HEK293 (cell line): ENCODE measurements at regions not wholly inside any gene's neighbourhood (a gene's known extent, or its start where the extent isn't known, plus 50 kb on each side); places are given as distances from the start of the nearest gene placed in this dataset.
"Not testable (repeated sequence)": the region's sequence is repeated elsewhere in the genome, so short reads cannot be mapped to it uniquely, and the experiment has no call there.

Experiments
- CTCF ChIA-PET: fragments of 350-600 bp; formaldehyde crosslinking; extraction: SDS; loops from one replicate; lab custom pipeline; 2021; ENCODE audit warnings: antibody characterized with exemption; lab: Yijun Ruan, JAX
- POLR2A ChIA-PET: fragments of 300-600 bp; formaldehyde crosslinking; extraction: SDS; loops from one replicate; lab custom pipeline; 2020; ENCODE audit warnings: antibody characterized with exemption, inconsistent platforms; lab: Yijun Ruan, JAX
- H3K27ac ChIP-seq: fragments of 200-500 bp; sonication (Bioruptor generic); 2 replicates; pipeline ENCODE4 v1.5.1; 2014; ENCODE audit warnings: low read depth, low read length, control low read depth, inconsistent platforms; ENCODE audit errors: extremely low read depth
- H3K36me3 ChIP-seq, 2 experiments: fragments of 200-500 bp in 1 of 2; sonication (Bioruptor generic) in 1 of 2; 1 replicate in 1 of 2; 2 replicates in 1 of 2; pipeline ENCODE4 v1.5.1; 2014 to 2017; ENCODE audit warnings: inconsistent platforms in 2 of 2, low read length in 2 of 2; ENCODE audit not compliant: control insufficient read depth in 2 of 2, insufficient read depth in 1 of 2
- H3K4me1 ChIP-seq: fragments of 200-500 bp; sonication (Bioruptor generic); 2 replicates; pipeline ENCODE4 v1.5.1; 2014; ENCODE audit warnings: mild to moderate bottlenecking, low read length, inconsistent platforms; ENCODE audit not compliant: control insufficient read depth, insufficient read depth
- H3K4me3 ChIP-seq: 2 replicates; pipeline ENCODE4 v1.5.1; 2011; ENCODE audit warnings: low read depth, mild to moderate bottlenecking, control low read depth, low read length, moderate library complexity
- H3K9me3 ChIP-seq: fragments of 200-500 bp; sonication (Bioruptor generic); 2 replicates; pipeline ENCODE4 v1.5.1; 2014; ENCODE audit warnings: low read depth, low read length, inconsistent platforms; ENCODE audit not compliant: control insufficient read depth, insufficient read depth
- BCL11B ChIP-seq: fragments of 450-650 bp; formaldehyde crosslinking; IDR thresholded peaks from 2 replicates; pipeline ENCODE4 v1.5.1; 2016; ENCODE audit warnings: low read depth, missing biosample characterization, missing genetic modification characterization
- HOXA7 ChIP-seq: sonication (generic); formaldehyde crosslinking; IDR thresholded peaks from 2 replicates; pipeline ENCODE4 v1.8.1; 2022; ENCODE audit warnings: missing genetic modification reagents, borderline replicate concordance
- KLF7 ChIP-seq: fragments of 450-650 bp; formaldehyde crosslinking; IDR thresholded peaks from 2 replicates; pipeline ENCODE4 v1.5.1; 2016; ENCODE audit warnings: missing biosample characterization, missing genetic modification characterization, borderline replicate concordance
- MZF1 ChIP-seq: fragments of 450-650 bp; formaldehyde crosslinking; IDR thresholded peaks from 2 replicates; pipeline ENCODE4 v1.5.1; 2017; ENCODE audit warnings: missing biosample characterization, missing genetic modification characterization, borderline replicate concordance
- OSR2 ChIP-seq: fragments of 450-650 bp; formaldehyde crosslinking; IDR thresholded peaks from 2 replicates; pipeline ENCODE4 v1.5.1; 2016; ENCODE audit warnings: missing biosample characterization, missing genetic modification characterization
- PRDM10 ChIP-seq: fragments of 450-650 bp; formaldehyde crosslinking; IDR thresholded peaks from 2 replicates; pipeline ENCODE4 v1.5.1; 2016; ENCODE audit warnings: missing biosample characterization, missing genetic modification characterization
- SP2 ChIP-seq: fragments of 450-650 bp; formaldehyde crosslinking; IDR thresholded peaks from 2 replicates; pipeline ENCODE4 v1.5.1; 2016; ENCODE audit warnings: missing biosample characterization, missing genetic modification characterization
- TRIM28 ChIP-seq: IDR thresholded peaks from 2 replicates; pipeline ENCODE4 v1.6.1; 2011; ENCODE audit warnings: low read length, control low read depth, borderline replicate concordance
- YY2 ChIP-seq: fragments of 450-650 bp; formaldehyde crosslinking; IDR thresholded peaks from 2 replicates; pipeline ENCODE4 v1.5.1; 2016; ENCODE audit warnings: missing biosample characterization, missing genetic modification characterization
- ZFHX2 ChIP-seq: fragments of 450-650 bp; formaldehyde crosslinking; conservative IDR thresholded peaks from 2 replicates; pipeline ENCODE4 v1.5.1; 2016; ENCODE audit warnings: missing biosample characterization, missing genetic modification characterization
- ZNF133 ChIP-seq: fragments of 450-650 bp; formaldehyde crosslinking; IDR thresholded peaks from 2 replicates; pipeline ENCODE4 v1.5.1; 2016; ENCODE audit warnings: missing biosample characterization, missing genetic modification characterization
- ZNF169 ChIP-seq: fragments of 450-650 bp; formaldehyde crosslinking; IDR thresholded peaks from 2 replicates; pipeline ENCODE4 v1.5.1; 2016; ENCODE audit warnings: missing biosample characterization, missing genetic modification characterization
- ZNF2 ChIP-seq: fragments of 450-650 bp; formaldehyde crosslinking; IDR thresholded peaks from 2 replicates; pipeline ENCODE4 v1.5.1; 2016; ENCODE audit warnings: missing biosample characterization, missing genetic modification characterization
- ZNF341 ChIP-seq: fragments of 450-650 bp; formaldehyde crosslinking; IDR thresholded peaks from 2 replicates; pipeline ENCODE4; 2016; ENCODE audit warnings: low read depth, missing biosample characterization, missing genetic modification characterization
- ZNF366 ChIP-seq: fragments of 450-650 bp; formaldehyde crosslinking; conservative IDR thresholded peaks from 2 replicates; pipeline ENCODE4 v1.5.1; 2016; ENCODE audit warnings: missing biosample characterization, missing genetic modification characterization
- ZNF37A ChIP-seq: fragments of 450-650 bp; IDR thresholded peaks from 2 replicates; pipeline ENCODE4 v1.5.1; 2018; ENCODE audit warnings: missing biosample characterization, missing genetic modification characterization
- ZNF404 ChIP-seq: fragments of 450-650 bp; formaldehyde crosslinking; IDR thresholded peaks from 2 replicates; pipeline ENCODE4 v1.5.1; 2017; ENCODE audit warnings: missing biosample characterization, missing genetic modification characterization
- ZNF521 ChIP-seq: fragments of 450-650 bp; formaldehyde crosslinking; IDR thresholded peaks from 2 replicates; pipeline ENCODE4 v1.5.1; 2017; ENCODE audit warnings: missing biosample characterization, mild to moderate bottlenecking, missing genetic modification characterization
- ZNF530 ChIP-seq: fragments of 450-650 bp; formaldehyde crosslinking; IDR thresholded peaks from 2 replicates; pipeline ENCODE4 v1.5.1; 2016; ENCODE audit warnings: low read depth, missing biosample characterization, missing genetic modification characterization
- ZNF664 ChIP-seq: fragments of 450-650 bp; formaldehyde crosslinking; IDR thresholded peaks from 2 replicates; pipeline ENCODE4 v1.5.1; 2016; ENCODE audit warnings: missing biosample characterization, missing genetic modification characterization
- ZNF670 ChIP-seq: fragments of 450-650 bp; formaldehyde crosslinking; IDR thresholded peaks from 2 replicates; pipeline ENCODE4 v1.5.1; 2016; ENCODE audit warnings: missing biosample characterization, missing genetic modification characterization, low read depth
- ZNF747 ChIP-seq: fragments of 450-650 bp; formaldehyde crosslinking; IDR thresholded peaks from 2 replicates; pipeline ENCODE4 v1.5.1; 2016; ENCODE audit warnings: missing biosample characterization, missing genetic modification characterization
- ZNF837 ChIP-seq: fragments of 450-650 bp; formaldehyde crosslinking; IDR thresholded peaks from 2 replicates; pipeline ENCODE4 v1.5.1; 2016; ENCODE audit warnings: missing biosample characterization, missing genetic modification characterization
- ZNF843 ChIP-seq: fragments of 450-650 bp; formaldehyde crosslinking; IDR thresholded peaks from 2 replicates; pipeline ENCODE4 v1.5.1; 2016; ENCODE audit warnings: missing biosample characterization, missing genetic modification characterization

- ChIA-PET POLR2A (no interaction called here), CTCF (interaction anchor here (1.1 kb wide), 1 partner anchor 11 kb away, joined by 5 read pairs; no protein-coding TSS in a partner anchor)
- no peaks in the 10 kb centered on the region for H3K4me1 ChIP-seq
- H3K4me3 ChIP-seq, result no peak overlapping the region
- H3K36me3 ChIP-seq, result no peaks in the 10 kb centered on the region
- no peaks in the 10 kb centered on the region for H3K9me3 ChIP-seq
- no peak overlapping the region for H3K27ac ChIP-seq
- TF ChIP-seq ZNF530 (tag by site-specific recombination), result no peak
- no peak for TF ChIP-seq ZNF366 (tag by site-specific recombination)
- TF ChIP-seq SP2 (tag by site-specific recombination), result no peak
- no peak for TF ChIP-seq YY2 (tag by site-specific recombination)
- TF ChIP-seq ZNF521 (tag by site-specific recombination), result no peak
- no peak for TF ChIP-seq ZNF169 (tag by site-specific recombination)
- no peak for TF ChIP-seq HOXA7
Observed at GRCh38 chr7:113338071-113338696, 219.8 kb upstream of the SMIM30 start.

GRCh38 chr7:113336838-113337237 lies 218.5 kb upstream of the SMIM30 start:
- H3K9me3 ChIP-seq, H3K27ac ChIP-seq, H3K36me3 ChIP-seq, CTCF ChIA-PET, H3K4me3 ChIP-seq, POLR2A ChIA-PET, H3K4me1 ChIP-seq: not testable (repeated sequence)

GRCh38 chr7:113331155-113331898 lies 213.0 kb upstream of the SMIM30 start:
- no peaks in the 10 kb centered on the region for H3K9me3 ChIP-seq
- H3K27ac ChIP-seq, result no peak overlapping the region
- CTCF ChIA-PET, result no interaction called here
- H3K4me3 ChIP-seq, result no peak overlapping the region
- POLR2A ChIA-PET, result no interaction called here
- H3K36me3 ChIP-seq, result no peaks in the 10 kb centered on the region
- no peaks in the 10 kb centered on the region for H3K4me1 ChIP-seq
- no peak for TF ChIP-seq ZNF169 (tag by site-specific recombination)
- peak; percentile 68 for TF ChIP-seq ZNF341
- TF ChIP-seq, all 188 proteins: peak for 1

GRCh38 chr7:113321201-113321600 lies 202.8 kb upstream of the SMIM30 start:
- no peaks in the 10 kb centered on the region for H3K4me1 ChIP-seq
- H3K27ac ChIP-seq, result no peak overlapping the region
- CTCF ChIA-PET, result no interaction called here
- no peaks in the 10 kb centered on the region for H3K36me3 ChIP-seq
- H3K9me3 ChIP-seq, result no peaks in the 10 kb centered on the region
- no peak overlapping the region for H3K4me3 ChIP-seq
- no peak for TF ChIP-seq ZNF404 (tag by site-specific recombination)
- TF ChIP-seq ZFHX2, result no peak
- TF ChIP-seq ZNF670 (tag by site-specific recombination), result no peak
- no peak for TF ChIP-seq ZNF843 (tag by site-specific recombination)
- no peak for TF ChIP-seq ZNF37A
- TF ChIP-seq BCL11B (tag by site-specific recombination), result no peak
- no peak for TF ChIP-seq ZNF133 (tag by site-specific recombination)
- TF ChIP-seq ZNF664 (tag by site-specific recombination), result no peak
- TF ChIP-seq ZNF837 (tag by site-specific recombination), result no peak
- TF ChIP-seq ZNF747 (tag by site-specific recombination), result no peak
- TF ChIP-seq KLF7 (tag by site-specific recombination), result no peak
- no peak for TF ChIP-seq TRIM28
- no peak for TF ChIP-seq MZF1 (tag by site-specific recombination)
- TF ChIP-seq PRDM10 (tag by site-specific recombination), result no peak
- TF ChIP-seq ZNF2 (tag by site-specific recombination), result no peak
- TF ChIP-seq OSR2 (tag by site-specific recombination), result no peak
- no peak for TF ChIP-seq ZNF521 (tag by site-specific recombination)
- TF ChIP-seq, all 188 proteins: peak for 0
- POLR2A ChIA-PET, result no interaction called here
